NOMO-1 treated with DMSO at 0.1 percent for 48 hours (cell line): ENCODE measurements at regions not wholly inside any gene's neighbourhood (a gene's known extent, or its start where the extent isn't known, plus 50 kb on each side); places are given as distances from the start of the nearest gene placed in this dataset.
"Not testable (repeated sequence)": the region's sequence is repeated elsewhere in the genome, so short reads cannot be mapped to it uniquely, and the experiment has no call there.

Experiments used
- DNase-seq: peaks from one replicate; lab custom pipeline; 2025; ENCODE audit not compliant: unreplicated experiment; lab: John Stamatoyannopoulos, UW

GRCh38 chr2:65751408-65751807, 319.0 kb upstream of the SPRED2 start:
- DNase-seq = no peak

GRCh38 chr2:65749545-65749944, 317.1 kb upstream of the SPRED2 start:
- DNase-seq = no peak

GRCh38 chr2:65747875-65748274, 315.5 kb upstream of the SPRED2 start:
- DNase-seq = not testable (repeated sequence)

- no peak for DNase-seq
These were observed 314.7 kb upstream of the SPRED2 start for GRCh38 chr2:65746931-65747675.

GRCh38 chr2:65744477-65745200, 312.2 kb upstream of the SPRED2 start:
- DNase-seq = no peak

GRCh38 chr2:65742977-65743376, 310.6 kb upstream of the SPRED2 start:
- DNase-seq = no peak

- no peak for DNase-seq
These were observed 307.5 kb upstream of the SPRED2 start for GRCh38 chr2:65739927-65740326.

GRCh38 chr2:65737452-65738011, 305.1 kb upstream of the SPRED2 start:
- DNase-seq = no peak

GRCh38 chr2:65731476-65731875, 299.1 kb upstream of the SPRED2 start:
- no peak for DNase-seq

- DNase-seq = no peak
These were observed 297.8 kb upstream of the SPRED2 start for GRCh38 chr2:65730186-65730585.

GRCh38 chr2:65729246-65729645, 296.8 kb upstream of the SPRED2 start:
- no peak for DNase-seq

- no peak for DNase-seq
These were observed 296.2 kb upstream of the SPRED2 start for GRCh38 chr2:65728477-65729180.

- DNase-seq = no peak
These were observed 295.4 kb upstream of the SPRED2 start for GRCh38 chr2:65727816-65728215.

- DNase-seq = no peak
These were observed 295.0 kb upstream of the SPRED2 start for GRCh38 chr2:65727381-65727780.

GRCh38 chr2:65724752-65725151, 292.4 kb upstream of the SPRED2 start:
- no peak for DNase-seq

GRCh38 chr2:65724336-65724735, 291.9 kb upstream of the SPRED2 start:
- no peak for DNase-seq

GRCh38 chr2:65722028-65722778, 289.8 kb upstream of the SPRED2 start:
- DNase-seq = no peak

GRCh38 chr2:65716698-65717097, 284.3 kb upstream of the SPRED2 start:
- DNase-seq = no peak

- DNase-seq = no peak
These were observed 282.9 kb upstream of the SPRED2 start for GRCh38 chr2:65715323-65715722.

GRCh38 chr2:65714866-65715265, 282.5 kb upstream of the SPRED2 start:
- no peak for DNase-seq

- DNase-seq = no peak
These were observed 279.5 kb upstream of the SPRED2 start for GRCh38 chr2:65711863-65712262.
